IPS-20b (cell line): ENCODE measurements at regions not wholly inside any gene's neighbourhood (a gene's known extent, or its start where the extent isn't known, plus 50 kb on each side); places are given as distances from the start of the nearest gene placed in this dataset.

Source experiments
- H3K27ac ChIP-seq: one replicate; pipeline ENCODE4 v1.5.1; 2013; ENCODE audit warnings: low read length
- H3K27me3 ChIP-seq: 2 replicates; pipeline ENCODE4 v1.6.1; 2013; ENCODE audit warnings: mild to moderate bottlenecking, low read length, inconsistent platforms; ENCODE audit not compliant: insufficient read depth
- H3K36me3 ChIP-seq: 2 replicates; pipeline ENCODE4 v1.6.1; 2013; ENCODE audit warnings: low read depth, mild to moderate bottlenecking, inconsistent platforms, low read length, moderate library complexity; ENCODE audit not compliant: insufficient read depth
- H3K4me1 ChIP-seq: 2 replicates; pipeline ENCODE4 v1.6.1; 2013; ENCODE audit warnings: mild to moderate bottlenecking, control low read depth, inconsistent platforms, low read length, moderate library complexity; ENCODE audit not compliant: insufficient read depth
- H3K4me3 ChIP-seq: 2 replicates; pipeline ENCODE4 v1.5.1; 2013; ENCODE audit warnings: mild to moderate bottlenecking, low read length, inconsistent platforms
- H3K9ac ChIP-seq: 2 replicates; pipeline ENCODE4 v1.6.1; 2013; ENCODE audit warnings: low read depth, mild to moderate bottlenecking, inconsistent platforms, low read length, moderate library complexity
- H3K9me3 ChIP-seq: 2 replicates; pipeline ENCODE4 v1.6.1; 2013; ENCODE audit warnings: mild to moderate bottlenecking, low read depth, low read length, inconsistent platforms; ENCODE audit not compliant: insufficient read depth

GRCh38 chrY:8500888-8501287 lies 836.4 kb upstream of the TSPY4 start:
- H3K27me3 ChIP-seq, result no peaks in the 10 kb centered on the region
- H3K27ac ChIP-seq, result no peak overlapping the region
- peaks cover 21% of the 10 kb centered on the region; the same call in 1 of the 2 replicates for H3K9me3 ChIP-seq
- H3K4me3 ChIP-seq, result no peak overlapping the region
- no peak overlapping the region for H3K9ac ChIP-seq
- no peaks in the 10 kb centered on the region for H3K4me1 ChIP-seq
- no peaks in the 10 kb centered on the region for H3K36me3 ChIP-seq

DNA sequence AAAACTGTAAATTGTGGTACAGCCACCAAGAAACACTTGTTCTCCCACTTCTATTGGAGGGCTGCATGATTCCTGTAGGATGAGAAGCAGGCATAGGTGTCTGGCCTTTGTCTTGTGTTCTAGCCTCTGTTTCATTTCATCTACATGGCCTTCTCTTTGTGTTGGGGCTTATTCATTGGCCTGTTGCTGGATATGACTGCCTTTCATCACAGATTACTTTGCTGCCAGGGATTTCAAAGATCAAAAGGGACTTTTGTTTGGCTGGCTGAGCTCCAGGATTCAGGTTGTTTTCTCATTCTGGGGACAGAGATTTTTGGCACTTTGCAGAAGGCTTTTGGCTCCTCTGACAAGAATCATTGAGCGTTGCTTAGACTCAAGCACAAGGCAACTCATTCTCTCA lies 803.8 kb upstream of the TSPY4 start:
- no peak overlapping the region for H3K4me3 ChIP-seq
- peaks cover 10% of the 10 kb centered on the region for H3K9me3 ChIP-seq
- H3K27me3 ChIP-seq, result no peaks in the 10 kb centered on the region
- no peaks in the 10 kb centered on the region for H3K36me3 ChIP-seq
- no peaks in the 10 kb centered on the region for H3K4me1 ChIP-seq
- no peak overlapping the region for H3K9ac ChIP-seq
- H3K27ac ChIP-seq, result no peak overlapping the region

- no peaks in the 10 kb centered on the region for H3K27me3 ChIP-seq
- no peak overlapping the region for H3K27ac ChIP-seq
- H3K9me3 ChIP-seq, result peaks cover 21% of the 10 kb centered on the region
- no peaks in the 10 kb centered on the region for H3K4me1 ChIP-seq
- H3K36me3 ChIP-seq, result no peaks in the 10 kb centered on the region
- no peak overlapping the region for H3K9ac ChIP-seq
- H3K4me3 ChIP-seq, result no peak overlapping the region
Measured at GRCh38 chrY:8535704-8536103, 801.6 kb upstream of the TSPY4 start.

GRCh38 chrY:8536277-8536676 lies 801.0 kb upstream of the TSPY4 start:
- H3K27ac ChIP-seq, result no peak overlapping the region
- no peak overlapping the region for H3K9ac ChIP-seq
- no peak overlapping the region for H3K4me3 ChIP-seq
- H3K4me1 ChIP-seq, result no peaks in the 10 kb centered on the region
- peaks cover 21% of the 10 kb centered on the region for H3K9me3 ChIP-seq
- H3K36me3 ChIP-seq, result no peaks in the 10 kb centered on the region
- H3K27me3 ChIP-seq, result no peaks in the 10 kb centered on the region

DNA sequence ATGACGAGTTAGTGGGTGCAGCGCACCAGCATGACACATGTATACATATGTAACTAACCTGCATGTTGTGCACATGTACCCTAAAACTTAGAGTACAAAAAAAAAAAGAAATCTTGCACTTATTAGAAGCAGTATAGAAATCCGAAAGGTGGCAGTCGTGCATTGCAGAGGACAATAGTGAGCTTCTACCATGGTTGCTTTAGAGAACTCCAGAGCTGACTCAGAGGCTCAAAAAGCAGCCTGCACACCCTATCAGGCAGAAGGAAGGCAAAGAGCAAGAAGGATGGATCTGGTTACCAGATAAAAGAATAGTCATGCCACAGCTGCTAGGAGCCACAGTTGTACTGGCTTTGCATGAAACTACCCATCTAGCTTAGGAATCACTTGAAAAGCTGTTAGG lies 796.0 kb upstream of the TSPY4 start:
- Histone ChIP-seq H3K27me3 (no peaks in the 10 kb centered on the region), H3K4me3 (no peak overlapping the region), H3K9ac (no peak overlapping the region), H3K27ac (no peak overlapping the region), H3K4me1 (no peaks in the 10 kb centered on the region), H3K36me3 (no peaks in the 10 kb centered on the region), H3K9me3 (peaks cover 16% of the 10 kb centered on the region)

DNA sequence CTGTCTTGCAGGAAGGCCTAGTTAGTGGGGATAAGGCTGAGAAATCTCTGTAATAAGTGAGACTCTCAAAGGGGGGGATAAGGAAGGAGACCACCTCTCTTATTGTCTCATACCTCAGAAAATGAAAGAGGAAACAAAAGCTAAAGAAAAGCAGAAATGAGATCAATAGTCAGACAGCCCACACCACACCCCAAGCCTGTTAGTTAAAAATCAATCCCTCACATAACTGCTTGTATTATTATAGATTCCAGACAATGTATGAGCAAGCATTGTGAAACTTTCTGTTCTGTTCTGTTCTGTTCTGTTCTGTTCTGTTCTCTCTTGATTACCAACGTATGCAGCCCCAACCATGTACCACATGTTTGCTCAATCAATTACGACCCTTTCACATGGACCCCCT lies 792.5 kb upstream of the TSPY4 start:
- Histone ChIP-seq H3K9ac (no peak overlapping the region), H3K27ac (no peak overlapping the region), H3K27me3 (no peaks in the 10 kb centered on the region), H3K4me1 (no peaks in the 10 kb centered on the region), H3K36me3 (no peaks in the 10 kb centered on the region), H3K9me3 (peaks cover 5% of the 10 kb centered on the region), H3K4me3 (no peak overlapping the region)

DNA sequence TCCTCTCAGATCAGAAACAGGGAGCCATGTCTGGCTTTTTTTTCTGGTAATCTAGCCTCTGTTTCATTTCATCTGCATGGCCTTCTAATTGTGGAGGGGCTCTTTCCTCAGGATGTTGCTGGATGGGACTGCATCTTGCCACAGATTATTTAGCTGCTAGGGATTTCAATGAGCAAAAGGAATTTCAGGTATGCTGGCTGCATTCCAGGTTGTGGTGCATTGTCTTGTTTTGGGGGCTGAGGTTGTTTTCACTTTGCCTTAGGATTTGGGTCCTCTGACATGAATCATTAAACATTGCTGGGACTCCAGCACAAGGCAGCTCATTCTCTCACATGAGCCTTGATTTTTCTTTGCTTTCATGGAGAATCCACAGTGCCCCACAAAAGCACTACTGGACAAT lies 789.3 kb upstream of the TSPY4 start:
- H3K36me3 ChIP-seq, result no peaks in the 10 kb centered on the region
- no peaks in the 10 kb centered on the region for H3K27me3 ChIP-seq
- H3K27ac ChIP-seq, result no peak overlapping the region
- no peaks in the 10 kb centered on the region for H3K4me1 ChIP-seq
- H3K9ac ChIP-seq, result no peak overlapping the region
- H3K4me3 ChIP-seq, result no peak overlapping the region
- no peaks in the 10 kb centered on the region; the same call in none of the 2 replicates for H3K9me3 ChIP-seq

DNA sequence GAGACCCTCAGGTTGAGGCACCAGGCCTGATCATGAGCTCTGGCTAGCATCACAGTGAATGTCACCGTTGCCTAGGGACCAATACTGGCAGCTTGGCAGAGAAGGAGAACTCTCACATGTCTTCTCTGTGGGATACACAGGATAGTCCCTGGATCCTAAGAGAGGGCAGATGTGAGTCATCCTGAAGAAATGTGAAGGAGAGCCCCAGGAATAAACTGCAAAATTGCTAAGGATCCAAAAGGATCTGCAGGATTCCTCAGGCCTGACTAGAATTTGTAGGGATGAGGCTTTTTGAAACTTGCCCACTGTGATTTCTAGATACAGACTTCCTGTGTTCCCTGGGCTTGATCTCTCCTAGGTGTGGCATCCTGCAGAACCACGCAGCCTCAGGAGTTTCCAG lies 785.9 kb upstream of the TSPY4 start:
- H3K27me3 ChIP-seq, result no peaks in the 10 kb centered on the region
- H3K4me3 ChIP-seq, result no peak overlapping the region
- no peaks in the 10 kb centered on the region for H3K36me3 ChIP-seq
- H3K9me3 ChIP-seq, result no peaks in the 10 kb centered on the region; the same call in none of the 2 replicates
- no peak overlapping the region for H3K9ac ChIP-seq
- no peaks in the 10 kb centered on the region for H3K4me1 ChIP-seq
- H3K27ac ChIP-seq, result no peak overlapping the region

- no peak overlapping the region for H3K27ac ChIP-seq
- H3K4me3 ChIP-seq, result no peak overlapping the region
- H3K9me3 ChIP-seq, result peaks cover 6% of the 10 kb centered on the region
- H3K36me3 ChIP-seq, result no peaks in the 10 kb centered on the region
- no peaks in the 10 kb centered on the region for H3K4me1 ChIP-seq
- H3K27me3 ChIP-seq, result no peaks in the 10 kb centered on the region
- H3K9ac ChIP-seq, result no peak overlapping the region
Measured at GRCh38 chrY:8552168-8552805, 785.0 kb upstream of the TSPY4 start.

DNA sequence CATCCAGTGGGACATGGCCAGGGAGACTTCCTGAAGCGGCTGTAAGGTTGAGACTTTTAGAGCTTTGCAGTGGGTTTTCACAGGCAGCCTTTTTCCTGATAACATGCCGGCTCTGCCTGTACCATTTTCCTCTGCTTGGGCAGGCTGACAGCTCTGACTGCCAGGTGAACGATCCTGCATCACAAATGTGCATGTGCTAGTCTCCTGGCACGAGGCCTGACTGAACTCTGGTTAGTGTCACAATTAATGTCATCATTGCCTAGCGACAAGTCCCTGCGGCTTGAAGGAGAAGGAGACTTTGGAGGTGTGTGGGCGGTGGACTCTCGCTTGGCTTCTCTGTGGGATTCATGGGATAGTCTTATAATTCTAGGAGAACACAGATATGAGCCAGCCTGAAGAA lies 783.6 kb upstream of the TSPY4 start:
- Histone ChIP-seq H3K4me3 (no peak overlapping the region), H3K9me3 (peaks cover 7% of the 10 kb centered on the region), H3K4me1 (no peaks in the 10 kb centered on the region), H3K36me3 (no peaks in the 10 kb centered on the region), H3K27me3 (no peaks in the 10 kb centered on the region), H3K27ac (no peak overlapping the region), H3K9ac (no peak overlapping the region)

GRCh38 chrY:8561385-8561784 lies 775.9 kb upstream of the TSPY4 start:
- Histone ChIP-seq H3K27me3 (no peaks in the 10 kb centered on the region), H3K9ac (no peak overlapping the region), H3K9me3 (peaks cover 12% of the 10 kb centered on the region), H3K36me3 (no peaks in the 10 kb centered on the region), H3K4me3 (no peak overlapping the region), H3K27ac (no peak overlapping the region), H3K4me1 (no peaks in the 10 kb centered on the region)

DNA sequence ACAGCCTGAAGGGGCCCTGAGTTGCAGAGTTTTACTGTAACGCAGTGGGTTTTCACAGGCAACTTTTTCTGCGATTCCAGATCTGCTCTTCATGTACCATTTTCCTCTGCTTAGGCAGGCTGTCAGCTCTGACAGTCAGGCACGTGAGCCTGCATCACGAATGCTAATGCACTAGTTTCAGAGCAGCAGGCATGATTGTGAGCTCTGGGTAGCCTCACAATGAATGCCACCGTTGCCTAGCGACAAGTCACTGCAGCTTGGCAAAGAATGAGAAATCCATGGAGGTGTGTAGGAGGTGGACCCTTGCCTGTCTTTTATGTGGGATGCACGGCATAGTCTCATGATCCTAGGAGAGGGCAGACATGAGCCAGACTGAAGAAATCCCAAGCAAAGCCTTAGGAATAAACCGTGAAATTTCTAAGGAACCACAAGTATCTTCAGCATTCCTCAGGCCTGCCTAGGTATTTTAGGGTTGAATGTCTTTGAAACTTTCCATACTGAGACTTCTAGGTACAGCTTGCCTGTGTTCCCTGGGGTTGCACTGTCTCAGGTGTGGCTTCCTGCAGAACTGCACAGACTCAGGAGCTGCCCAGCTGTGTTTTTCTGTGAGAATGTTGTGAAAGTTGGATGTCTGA lies 774.7 kb upstream of the TSPY4 start:
- H3K4me3 ChIP-seq, result no peak overlapping the region
- H3K27ac ChIP-seq, result no peak overlapping the region
- H3K36me3 ChIP-seq, result no peaks in the 10 kb centered on the region
- H3K4me1 ChIP-seq, result no peaks in the 10 kb centered on the region
- H3K9ac ChIP-seq, result no peak overlapping the region
- peaks cover 5% of the 10 kb centered on the region; the same call in 1 of the 2 replicates for H3K9me3 ChIP-seq
- no peaks in the 10 kb centered on the region for H3K27me3 ChIP-seq
